ENCODE measurements at regions not wholly inside any gene's neighbourhood (a gene's known extent, or its start where the extent isn't known, plus 50 kb on each side); places are given as distances from the start of the nearest gene placed in this dataset.

GRCh38 chr2:194985258-194985657 lies 671.8 kb upstream of the SLC39A10 start:
- TF ChIP-seq, protein P1, sequence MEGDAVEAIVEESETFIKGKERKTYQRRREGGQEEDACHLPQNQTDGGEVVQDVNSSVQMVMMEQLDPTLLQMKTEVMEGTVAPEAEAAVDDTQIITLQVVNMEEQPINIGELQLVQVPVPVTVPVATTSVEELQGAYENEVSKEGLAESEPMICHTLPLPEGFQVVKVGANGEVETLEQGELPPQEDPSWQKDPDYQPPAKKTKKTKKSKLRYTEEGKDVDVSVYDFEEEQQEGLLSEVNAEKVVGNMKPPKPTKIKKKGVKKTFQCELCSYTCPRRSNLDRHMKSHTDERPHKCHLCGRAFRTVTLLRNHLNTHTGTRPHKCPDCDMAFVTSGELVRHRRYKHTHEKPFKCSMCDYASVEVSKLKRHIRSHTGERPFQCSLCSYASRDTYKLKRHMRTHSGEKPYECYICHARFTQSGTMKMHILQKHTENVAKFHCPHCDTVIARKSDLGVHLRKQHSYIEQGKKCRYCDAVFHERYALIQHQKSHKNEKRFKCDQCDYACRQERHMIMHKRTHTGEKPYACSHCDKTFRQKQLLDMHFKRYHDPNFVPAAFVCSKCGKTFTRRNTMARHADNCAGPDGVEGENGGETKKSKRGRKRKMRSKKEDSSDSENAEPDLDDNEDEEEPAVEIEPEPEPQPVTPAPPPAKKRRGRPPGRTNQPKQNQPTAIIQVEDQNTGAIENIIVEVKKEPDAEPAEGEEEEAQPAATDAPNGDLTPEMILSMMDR (IDR thresholded peaks at IDR 0.05) = no peak
- TF ChIP-seq ZFX (IDR thresholded peaks at IDR 0.05; ENCODE audit: borderline replicate concordance) = no peak

Data from 22Rv1 (cell line).